Astrocyte (in vitro differentiated cells and primary cell): ENCODE measurements at regions not wholly inside any gene's neighbourhood (a gene's known extent, or its start where the extent isn't known, plus 50 kb on each side); places are given as distances from the start of the nearest gene placed in this dataset.

Experiments used
- EZH2 ChIP-seq: IDR thresholded peaks from 2 replicates; pipeline ENCODE4 v1.6.1; 2012; ENCODE audit warnings: mild to moderate bottlenecking, low read length, inconsistent platforms; ENCODE audit not compliant: insufficient read depth
- TF ChIP-seq, protein P1 (sequence below): IDR thresholded peaks from 2 replicates; pipeline ENCODE4 v1.5.1; 2011; ENCODE audit warnings: low read depth, mild to moderate bottlenecking, inconsistent platforms, low read length, moderate library complexity; ENCODE audit not compliant: insufficient read depth

GRCh38 chr2:215780313-215780712 lies 233.0 kb downstream of the MREG start:
- TF ChIP-seq, protein P1, sequence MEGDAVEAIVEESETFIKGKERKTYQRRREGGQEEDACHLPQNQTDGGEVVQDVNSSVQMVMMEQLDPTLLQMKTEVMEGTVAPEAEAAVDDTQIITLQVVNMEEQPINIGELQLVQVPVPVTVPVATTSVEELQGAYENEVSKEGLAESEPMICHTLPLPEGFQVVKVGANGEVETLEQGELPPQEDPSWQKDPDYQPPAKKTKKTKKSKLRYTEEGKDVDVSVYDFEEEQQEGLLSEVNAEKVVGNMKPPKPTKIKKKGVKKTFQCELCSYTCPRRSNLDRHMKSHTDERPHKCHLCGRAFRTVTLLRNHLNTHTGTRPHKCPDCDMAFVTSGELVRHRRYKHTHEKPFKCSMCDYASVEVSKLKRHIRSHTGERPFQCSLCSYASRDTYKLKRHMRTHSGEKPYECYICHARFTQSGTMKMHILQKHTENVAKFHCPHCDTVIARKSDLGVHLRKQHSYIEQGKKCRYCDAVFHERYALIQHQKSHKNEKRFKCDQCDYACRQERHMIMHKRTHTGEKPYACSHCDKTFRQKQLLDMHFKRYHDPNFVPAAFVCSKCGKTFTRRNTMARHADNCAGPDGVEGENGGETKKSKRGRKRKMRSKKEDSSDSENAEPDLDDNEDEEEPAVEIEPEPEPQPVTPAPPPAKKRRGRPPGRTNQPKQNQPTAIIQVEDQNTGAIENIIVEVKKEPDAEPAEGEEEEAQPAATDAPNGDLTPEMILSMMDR, result no peak
- TF ChIP-seq EZH2, result no peak
